ENCODE measurements at regions not wholly inside any gene's neighbourhood (a gene's known extent, or its start where the extent isn't known, plus 50 kb on each side); places are given as distances from the start of the nearest gene placed in this dataset.

- H3K27me3 ChIP-seq (ENCODE audit: insufficient read depth) = peaks cover 63% of the 10 kb centered on the region
- Mint-ChIP-seq H3K27ac (no peak overlapping the region), H3K4me1 (peaks cover 50% of the 10 kb centered on the region), H3K4me3 (peak overlapping the region; percentile 56), H3K9me3 (no peaks in the 10 kb centered on the region), H3K27me3 (ENCODE audit: insufficient read depth, low read depth, poor library complexity) (peaks cover 52% of the 10 kb centered on the region), H3K36me3 (ENCODE audit: low read depth) (no peaks in the 10 kb centered on the region)
- peak overlapping the region; percentile 28; the same call in 1 of the 2 replicates for H3K27ac ChIP-seq (ENCODE audit: low read depth)
- peaks cover 54% of the 10 kb centered on the region for H3K4me1 ChIP-seq (ENCODE audit: insufficient read depth)
- H4K20me1 ChIP-seq (replicated peaks; ENCODE audit: insufficient read depth) = no peaks in the 10 kb centered on the region
- DNase-seq (ENCODE audit: low spot score) (no peak), ATAC-seq (no peak; the same call in 2 of the 3 replicates)
- peaks cover 5% of the 10 kb centered on the region; the same call in 1 of the 2 replicates for H3K9me2 ChIP-seq (ENCODE audit: insufficient read depth)
- TF ChIP-seq NANOG (IDR thresholded peaks at IDR 0.05; ENCODE audit: borderline replicate concordance) (peak; percentile 8; the same call in 1 of the 2 replicates), ETS1 (IDR thresholded peaks at IDR 0.05) (no peak)
- no peaks in the 10 kb centered on the region for H3K79me2 ChIP-seq (replicated peaks; ENCODE audit: insufficient read depth)
- H3K4me2 ChIP-seq = peak overlapping the region; percentile 73
- 0 out of 2 replicates have a peak, but pooled peaks cover 3% of the 10 kb centered on the region for H3F3A ChIP-seq (replicated peaks; ENCODE audit: low read depth)
- no peak overlapping the region for H2AFZ ChIP-seq
- peak overlapping the region; percentile 3 for H3K4me3 ChIP-seq
- H3K36me3 ChIP-seq (ENCODE audit: insufficient read depth) = no peaks in the 10 kb centered on the region
Observed at GRCh38 chr15:95911570-95912279, 418.8 kb upstream of the NR2F2 start.

GRCh38 chr15:95912280-95912625 lies 418.2 kb upstream of the NR2F2 start:
- no peaks in the 10 kb centered on the region for H3K36me3 ChIP-seq (ENCODE audit: insufficient read depth)
- Mint-ChIP-seq H3K4me3 (peak overlapping the region; percentile 56), H3K27ac (no peak overlapping the region), H3K27me3 (ENCODE audit: insufficient read depth, low read depth, poor library complexity) (peaks cover 47% of the 10 kb centered on the region), H3K4me1 (peaks cover 45% of the 10 kb centered on the region), H3K9me3 (no peaks in the 10 kb centered on the region), H3K36me3 (ENCODE audit: low read depth) (no peaks in the 10 kb centered on the region)
- no peaks in the 10 kb centered on the region for H4K20me1 ChIP-seq (replicated peaks; ENCODE audit: insufficient read depth)
- H3K27ac ChIP-seq (ENCODE audit: low read depth) = no peak overlapping the region
- peak overlapping the region; percentile 3 for H3K4me3 ChIP-seq
- DNase-seq (ENCODE audit: low spot score) (peak; percentile 63), ATAC-seq (peak; percentile 15; the same call in 2 of the 3 replicates)
- peak overlapping the region; percentile 73 for H3K4me2 ChIP-seq
- H2AFZ ChIP-seq = no peak overlapping the region
- 0 out of 2 replicates have a peak, but pooled peaks cover 3% of the 10 kb centered on the region for H3F3A ChIP-seq (replicated peaks; ENCODE audit: low read depth)
- peaks cover 54% of the 10 kb centered on the region for H3K4me1 ChIP-seq (ENCODE audit: insufficient read depth)
- H3K9me2 ChIP-seq (ENCODE audit: insufficient read depth) = peaks cover 5% of the 10 kb centered on the region; the same call in 1 of the 2 replicates
- H3K27me3 ChIP-seq (ENCODE audit: insufficient read depth) = peaks cover 58% of the 10 kb centered on the region
- H3K79me2 ChIP-seq (replicated peaks; ENCODE audit: insufficient read depth) = no peaks in the 10 kb centered on the region
- TF ChIP-seq NANOG (IDR thresholded peaks at IDR 0.05; ENCODE audit: borderline replicate concordance) (no peak), ZNF462 (CRISPR knock-in tag; IDR thresholded peaks at IDR 0.05) (no peak), REST (IDR thresholded peaks at IDR 0.05; ENCODE audit: unreplicated experiment) (no peak), STAT1 (IDR thresholded peaks at IDR 0.05; ENCODE audit: unreplicated experiment) (no peak), JUNB (IDR thresholded peaks at IDR 0.05; ENCODE audit: unreplicated experiment) (no peak), ZNF331 (CRISPR knock-in tag; IDR thresholded peaks at IDR 0.05; ENCODE audit: low read depth) (no peak), ETS1 (IDR thresholded peaks at IDR 0.05) (no peak), POLR2AphosphoS5 (IDR thresholded peaks at IDR 0.05; ENCODE audit: low read depth) (no peak)
